GM12892 (cell line): ENCODE measurements at regions not wholly inside any gene's neighbourhood (a gene's known extent, or its start where the extent isn't known, plus 50 kb on each side); places are given as distances from the start of the nearest gene placed in this dataset.

ENCODE experiments used
- POLR2A ChIP-seq: IDR thresholded peaks from 2 replicates; pipeline ENCODE4 v1.6.1; 2011; ENCODE audit warnings: low read depth, low read length, control low read depth
- POLR2AphosphoS5 ChIP-seq: IDR thresholded peaks from 2 replicates; pipeline ENCODE4 v1.6.1; 2011; ENCODE audit warnings: low read depth, low read length, control low read depth

GRCh38 chr9:113783475-113783874 is 92.6 kb upstream of the ZNF618 start:
- TF ChIP-seq POLR2AphosphoS5 (no peak), POLR2A (no peak)
